Iris pigment epithelial cell (primary cell): ENCODE measurements at regions not wholly inside any gene's neighbourhood (a gene's known extent, or its start where the extent isn't known, plus 50 kb on each side); places are given as distances from the start of the nearest gene placed in this dataset.
"Not testable (repeated sequence)": the region's sequence is repeated elsewhere in the genome, so short reads cannot be mapped to it uniquely, and the experiment has no call there.

Experiments used
- DNase-seq: peaks from one replicate; pipeline ENCODE4 v3.0.0-alpha.2; 2011; ENCODE audit warnings: low read depth

DNA sequence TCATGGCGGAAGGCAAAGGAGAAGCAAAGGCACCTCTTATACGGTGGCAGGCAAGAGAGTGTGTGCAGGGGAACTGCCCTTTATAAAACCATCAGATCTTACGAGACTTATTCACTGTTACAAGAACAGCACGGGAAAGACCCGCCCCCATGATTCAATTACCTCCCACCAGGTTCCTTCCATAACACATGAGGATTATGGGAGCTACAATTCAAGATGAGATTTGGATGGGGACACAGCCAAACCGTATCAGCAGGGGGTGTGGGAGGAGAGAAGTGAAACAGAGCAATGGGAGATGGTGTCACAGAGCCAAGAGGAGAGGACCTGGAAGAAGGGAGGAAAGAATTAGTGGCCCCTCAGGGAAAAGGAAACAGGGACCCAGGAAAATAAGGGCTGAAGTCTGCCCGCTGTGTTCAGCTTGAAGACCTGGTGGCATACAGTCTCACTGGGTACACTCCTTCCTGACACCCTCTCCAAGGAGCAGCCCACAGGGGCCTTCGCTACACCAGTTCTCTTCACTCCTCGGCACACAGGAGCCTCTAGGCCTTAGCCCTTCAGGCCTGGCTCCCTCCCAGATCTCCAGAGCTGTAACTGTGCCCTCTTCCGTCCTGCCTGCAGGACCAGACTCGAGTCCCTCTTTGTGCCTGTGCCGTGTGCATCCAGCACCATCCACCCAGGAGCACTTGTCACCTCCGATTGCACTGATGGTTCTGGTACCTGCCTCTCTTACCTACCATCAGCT is 262.1 kb downstream of the EIPR1 start:
- DNase-seq: no peak

- no peak for DNase-seq
Observed at GRCh38 chr2:3114406-3115185, 263.0 kb downstream of the EIPR1 start.

DNA sequence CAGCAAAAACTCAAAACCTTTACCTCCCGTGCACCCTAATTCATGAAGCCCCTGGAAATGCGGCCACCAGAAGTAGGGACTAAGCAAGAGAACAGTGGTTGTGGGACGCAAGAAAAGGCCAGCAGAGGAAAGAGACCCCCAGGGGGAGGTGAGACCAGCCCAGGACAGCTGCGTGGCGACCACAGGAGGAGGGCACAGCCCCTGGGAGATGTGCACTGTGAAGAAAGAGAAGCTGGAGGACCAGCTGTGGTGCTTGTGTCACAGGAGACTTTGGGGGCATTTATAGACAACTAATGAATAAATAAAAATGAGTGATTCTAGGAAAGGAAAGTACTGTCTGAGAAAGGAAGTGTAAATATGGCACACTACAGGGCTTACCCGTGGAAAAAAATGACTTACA is 263.8 kb downstream of the EIPR1 start:
- DNase-seq: no peak

- DNase-seq: no peak
Observed at GRCh38 chr2:3113122-3113521, 264.5 kb downstream of the EIPR1 start.

- no peak for DNase-seq
Observed at GRCh38 chr2:3112553-3112952, 265.1 kb downstream of the EIPR1 start.

GRCh38 chr2:3112131-3112530 is 265.5 kb downstream of the EIPR1 start:
- no peak for DNase-seq

DNA sequence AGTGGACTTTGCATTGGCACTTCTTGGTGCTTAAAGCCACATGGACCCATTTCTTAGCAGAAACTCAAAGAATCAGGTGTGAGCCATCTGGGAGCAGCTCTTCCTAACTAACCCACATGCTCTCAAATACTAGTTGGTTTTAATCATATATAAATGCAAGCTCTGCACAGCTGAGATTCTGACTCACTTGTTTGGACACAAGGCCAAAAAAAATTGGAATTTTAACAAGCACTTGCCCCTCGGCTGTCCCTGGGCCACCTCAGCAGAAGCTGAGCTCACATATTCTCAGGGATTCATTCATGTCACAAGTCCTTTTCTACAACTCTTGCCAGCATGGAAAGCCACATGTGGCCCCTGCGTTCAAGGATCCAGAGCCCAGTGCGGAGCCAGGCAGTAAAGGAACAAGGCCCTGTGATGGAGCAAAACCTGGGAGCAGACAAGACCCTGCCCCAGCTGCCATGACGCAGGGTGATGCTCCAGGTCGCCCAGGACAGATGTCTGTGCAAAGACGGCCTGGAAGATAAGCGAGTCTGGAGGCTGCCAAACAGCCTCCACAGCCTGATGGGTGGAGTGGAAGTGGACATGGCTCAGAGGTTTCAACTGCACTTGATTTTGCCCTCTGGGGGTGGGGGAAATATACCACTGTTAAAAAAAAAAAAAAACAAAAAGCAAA is 266.5 kb downstream of the EIPR1 start:
- DNase-seq: no peak

DNA sequence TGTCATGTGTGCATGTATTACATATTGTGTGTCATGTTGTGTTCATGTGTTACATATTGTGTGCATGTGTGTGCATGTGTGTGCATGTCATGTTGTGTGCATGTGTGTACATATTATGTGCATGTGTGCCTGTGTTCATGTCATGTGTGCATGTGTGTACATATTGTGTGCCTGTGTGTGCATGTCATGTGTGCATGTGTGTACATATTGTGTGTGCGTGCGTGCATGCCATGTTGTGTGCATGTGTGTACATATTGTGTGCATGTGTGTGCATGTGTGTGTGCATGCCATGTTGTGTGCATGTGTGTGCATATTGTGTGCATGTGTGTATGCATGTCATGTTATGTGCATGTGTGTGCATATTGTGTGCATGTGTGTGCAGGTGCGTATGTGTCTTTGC is 267.1 kb downstream of the EIPR1 start:
- DNase-seq: no peak

- no peak for DNase-seq
Observed at GRCh38 chr2:3108710-3109702, 268.6 kb downstream of the EIPR1 start.

DNA sequence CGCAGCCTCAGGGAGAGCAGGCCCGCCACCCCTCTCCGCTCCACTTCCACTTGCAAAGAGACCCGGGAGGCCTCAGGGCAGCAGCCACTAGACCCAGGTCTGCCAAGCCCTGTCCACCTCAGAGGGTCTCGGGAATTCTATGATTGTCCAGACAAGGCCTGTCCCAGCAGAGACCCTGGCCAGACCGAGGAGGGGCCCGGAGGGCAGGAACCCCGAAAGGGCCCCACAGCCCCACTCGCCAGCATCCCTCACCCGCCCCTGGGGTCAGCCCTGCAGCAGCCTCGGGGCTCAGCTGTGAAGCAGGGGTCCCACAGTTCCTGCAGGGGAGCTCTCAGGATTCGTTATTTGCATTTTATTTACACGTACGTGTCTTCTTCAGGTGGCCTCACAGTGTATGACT is 269.5 kb downstream of the EIPR1 start:
- no peak for DNase-seq

DNA sequence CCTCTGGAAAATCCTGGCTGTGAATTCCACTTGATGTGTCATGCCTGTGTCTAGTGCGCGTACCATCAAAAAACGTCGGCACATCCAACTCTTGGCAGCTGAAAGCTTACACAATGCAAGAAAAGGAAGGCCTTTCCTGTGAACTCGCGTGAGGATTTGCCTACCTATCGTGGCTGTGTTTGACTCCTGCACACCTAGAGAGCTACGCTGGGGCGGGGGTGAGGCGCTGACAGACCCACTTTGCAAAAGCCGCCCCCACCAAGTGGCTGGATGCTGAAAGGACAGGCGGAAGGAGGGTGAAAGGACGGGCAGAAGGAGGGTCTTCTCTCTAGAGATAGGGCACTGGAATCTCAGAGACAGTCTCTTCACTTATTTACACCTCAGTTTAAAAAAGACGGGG is 270.1 kb downstream of the EIPR1 start:
- DNase-seq: no peak

GRCh38 chr2:3105814-3106569 is 271.6 kb downstream of the EIPR1 start:
- DNase-seq: no peak

- not testable (repeated sequence) for DNase-seq
Observed at GRCh38 chr2:3104958-3105813, 272.4 kb downstream of the EIPR1 start.

DNA sequence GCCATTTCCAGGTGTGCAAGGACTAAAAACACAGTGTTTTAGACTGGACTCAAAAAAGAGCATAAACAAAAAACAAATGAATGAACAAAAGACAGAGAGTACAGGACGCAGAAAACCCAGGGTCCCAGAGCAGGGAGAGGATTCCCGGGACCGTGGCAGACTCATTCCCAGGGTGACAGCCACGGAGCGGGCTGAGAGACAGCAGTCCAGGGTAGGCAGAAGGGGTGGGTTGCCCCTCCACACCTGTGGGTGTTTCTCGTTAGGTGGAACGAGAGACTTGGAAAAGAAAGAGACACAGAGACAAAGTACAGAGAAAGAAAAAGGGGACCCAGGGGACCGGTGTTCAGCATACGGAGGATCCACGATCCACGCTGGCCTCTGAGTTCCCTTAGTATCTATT is 273.4 kb downstream of the EIPR1 start:
- no peak for DNase-seq

DNA sequence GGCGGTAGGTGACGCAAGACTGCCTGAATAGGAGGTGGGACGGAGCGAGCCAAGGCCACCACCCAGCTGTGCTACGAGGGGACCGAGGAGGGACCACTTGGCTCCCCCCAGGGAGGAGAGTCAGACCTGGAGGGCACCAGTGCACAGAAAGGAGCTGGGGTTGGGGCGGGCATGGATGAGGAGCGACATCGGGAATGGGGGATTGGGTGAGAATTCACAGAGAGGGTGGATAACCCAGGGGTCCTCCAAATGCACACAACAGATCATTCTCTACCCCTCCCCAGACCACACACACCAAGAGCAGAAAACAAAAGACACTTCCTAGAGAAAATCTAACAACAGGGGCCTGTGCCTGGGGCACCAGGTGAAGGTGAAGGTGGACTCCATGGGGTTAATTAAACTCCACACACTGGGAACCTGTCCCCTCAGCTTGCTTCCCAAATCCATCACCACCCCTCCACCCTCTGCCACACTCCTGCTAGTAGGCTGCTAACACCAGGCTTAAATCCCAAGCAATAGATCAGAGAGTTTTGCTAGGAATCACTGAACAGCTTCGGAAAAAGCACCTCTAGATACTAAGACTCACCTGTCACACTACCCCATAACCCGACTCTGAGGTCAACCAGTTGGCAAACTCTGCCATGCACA is 274.6 kb downstream of the EIPR1 start:
- DNase-seq: no peak

DNA sequence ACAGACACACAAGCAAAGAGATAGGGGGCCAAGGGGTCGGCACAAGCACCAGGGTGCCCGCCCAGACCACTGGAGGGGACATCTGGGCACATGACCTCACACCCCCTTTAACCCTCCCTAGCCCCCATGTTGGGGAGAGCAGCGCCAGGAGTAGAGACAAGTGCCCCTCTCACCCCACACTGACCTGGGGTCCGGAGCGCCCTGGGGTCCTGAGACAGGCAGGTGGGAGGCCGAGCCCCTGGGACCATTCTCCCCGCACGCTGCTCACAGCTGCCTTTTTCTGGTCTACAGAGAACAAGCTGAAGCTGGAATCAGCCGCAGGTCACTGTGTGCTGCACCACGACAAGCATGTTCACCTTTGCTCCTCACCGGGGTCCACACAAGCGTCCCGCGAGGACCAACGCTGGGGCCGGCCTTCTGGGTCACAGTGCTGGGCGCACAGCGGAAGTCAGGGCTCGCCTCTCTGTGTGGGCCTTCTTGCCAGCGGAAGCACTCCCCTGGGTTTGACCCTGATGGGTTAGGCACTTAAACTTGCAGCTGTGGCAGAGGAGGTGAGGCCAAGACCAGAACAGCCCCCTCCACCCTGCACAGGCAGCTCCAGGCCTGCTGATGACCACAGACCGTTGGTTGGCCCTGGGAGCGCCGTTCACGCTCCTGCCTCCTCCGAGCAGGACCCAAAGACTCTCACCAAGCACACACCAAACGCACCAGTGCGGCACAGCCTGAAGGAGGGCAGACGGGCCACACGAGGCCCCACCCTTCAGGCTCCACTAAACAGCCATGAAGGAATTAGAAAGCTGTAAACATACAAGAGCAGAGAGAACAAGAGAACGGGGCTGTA is 275.3 kb downstream of the EIPR1 start:
- no peak for DNase-seq

DNA sequence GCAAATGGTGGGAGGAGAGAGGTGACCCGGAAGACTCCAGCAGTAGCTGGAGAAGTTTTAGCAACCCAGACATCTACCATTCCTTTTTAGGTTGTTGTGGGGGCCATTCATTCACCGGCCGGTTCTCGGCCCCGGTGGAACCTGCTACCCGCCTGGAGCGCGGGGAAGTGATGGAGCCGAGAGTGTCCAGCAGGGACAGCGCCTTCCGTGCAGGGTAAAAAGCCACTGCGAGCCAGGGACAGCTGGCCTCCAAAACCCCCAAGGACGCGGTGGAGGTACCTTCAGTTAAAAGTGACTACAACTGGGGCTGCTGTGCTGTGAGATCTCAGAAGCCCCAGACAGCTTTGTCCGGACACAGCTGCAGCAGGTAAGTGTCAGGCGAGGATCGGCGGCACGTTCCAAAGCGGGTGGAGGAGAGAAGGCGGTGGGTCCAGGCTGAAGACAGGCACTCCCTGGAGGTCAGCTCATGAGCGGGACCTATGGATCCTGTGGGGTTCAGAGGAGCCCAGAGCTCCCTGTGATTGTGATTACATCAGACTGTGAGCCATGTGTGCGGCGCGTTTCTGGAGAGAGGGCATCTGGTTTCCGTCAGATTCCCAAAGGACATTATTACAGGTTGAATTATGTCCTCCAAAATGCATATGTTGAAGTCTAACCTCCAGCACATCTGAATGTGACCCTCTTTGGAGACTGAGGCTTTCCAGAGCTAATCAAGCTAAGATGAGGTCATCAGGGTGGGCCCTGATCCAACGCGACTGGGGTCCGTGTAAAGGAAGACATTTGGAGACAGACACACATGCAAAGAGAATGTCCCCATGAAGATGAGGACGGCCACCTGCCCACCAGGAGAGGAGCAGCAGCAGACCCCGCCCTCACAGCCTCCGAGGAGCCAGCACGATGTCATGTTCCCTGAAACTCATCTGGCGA is 276.3 kb downstream of the EIPR1 start:
- DNase-seq: no peak

DNA sequence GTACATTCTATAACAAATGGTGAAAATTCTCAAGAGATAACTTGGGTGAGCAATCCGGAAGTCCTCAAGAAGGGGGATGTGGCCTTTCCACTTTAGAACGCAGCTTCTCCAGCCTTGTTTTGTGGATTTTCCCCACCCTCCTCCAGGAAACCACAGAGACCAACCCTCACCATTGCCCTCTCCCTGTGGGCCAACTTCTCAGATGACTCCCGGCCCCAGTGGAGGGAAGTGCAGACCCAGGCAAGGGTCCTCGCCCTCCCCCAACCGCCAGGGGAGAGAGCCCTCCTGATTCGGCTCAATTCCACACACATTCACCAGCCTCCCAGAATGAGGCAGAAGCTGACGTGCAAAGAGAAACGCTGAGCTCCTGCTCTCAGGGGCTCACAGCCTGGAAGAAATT is 277.2 kb downstream of the EIPR1 start:
- DNase-seq: no peak
